GM19238 (cell line): ENCODE measurements at regions not wholly inside any gene's neighbourhood (a gene's known extent, or its start where the extent isn't known, plus 50 kb on each side); places are given as distances from the start of the nearest gene placed in this dataset.
A peak's percentile ranks its signal among the peaks of the same experiment; 100 is the strongest.
"Not testable (repeated sequence)": the region's sequence is repeated elsewhere in the genome, so short reads cannot be mapped to it uniquely, and the experiment has no call there.

Source experiments
- DNase-seq: peaks from one replicate; pipeline ENCODE4 v3.0.0; 2011; ENCODE audit warnings: low spot score; ENCODE audit not compliant: insufficient read length

- peak; percentile 61 for DNase-seq
These were observed 379.1 kb upstream of the PROK2 start for GRCh38 chr3:72163809-72164634.

GRCh38 chr3:72162649-72163184 lies 377.8 kb upstream of the PROK2 start:
- no peak for DNase-seq

- DNase-seq, result no peak
These were observed 377.1 kb upstream of the PROK2 start for GRCh38 chr3:72161881-72162595.

- not testable (repeated sequence) for DNase-seq
These were observed 376.3 kb upstream of the PROK2 start for GRCh38 chr3:72161285-72161684.

- DNase-seq, result no peak
These were observed 375.4 kb upstream of the PROK2 start for GRCh38 chr3:72160351-72160750.

GRCh38 chr3:72159487-72159886 lies 374.5 kb upstream of the PROK2 start:
- DNase-seq, result no peak

- no peak for DNase-seq
These were observed 373.8 kb upstream of the PROK2 start for GRCh38 chr3:72158639-72159326.

- DNase-seq, result no peak
These were observed 373.0 kb upstream of the PROK2 start for GRCh38 chr3:72157748-72158638.

- DNase-seq, result no peak
These were observed 370.6 kb upstream of the PROK2 start for GRCh38 chr3:72155391-72156064.

GRCh38 chr3:72154391-72155335 lies 369.7 kb upstream of the PROK2 start:
- no peak for DNase-seq

GRCh38 chr3:72153477-72154314 lies 368.7 kb upstream of the PROK2 start:
- DNase-seq, result no peak

- DNase-seq, result no peak
These were observed 367.9 kb upstream of the PROK2 start for GRCh38 chr3:72152551-72153476.

GRCh38 chr3:72151465-72152238 lies 366.7 kb upstream of the PROK2 start:
- DNase-seq, result no peak

- no peak for DNase-seq
These were observed 365.9 kb upstream of the PROK2 start for GRCh38 chr3:72150634-72151412.

- no peak for DNase-seq
These were observed 364.8 kb upstream of the PROK2 start for GRCh38 chr3:72149645-72150300.
